Inflammatory macrophage (primary cell): ENCODE measurements at regions not wholly inside any gene's neighbourhood (a gene's known extent, or its start where the extent isn't known, plus 50 kb on each side); places are given as distances from the start of the nearest gene placed in this dataset.
A peak's percentile ranks its signal among the peaks of the same experiment; 100 is the strongest.
"Not testable (repeated sequence)": the region's sequence is repeated elsewhere in the genome, so short reads cannot be mapped to it uniquely, and the experiment has no call there.

ENCODE experiments used
- DNase-seq, 2 donors: peaks; one replicate each; pipeline ENCODE4 v3.0.0-alpha.2; 2020 to 2022

GRCh38 chr2:182550234-182550633, 123.4 kb upstream of the PDE1A start:
- no peak for DNase-seq

GRCh38 chr2:182552232-182552631, 125.4 kb upstream of the PDE1A start:
- not testable (repeated sequence) for DNase-seq

GRCh38 chr2:182552785-182553184, 125.9 kb upstream of the PDE1A start:
- DNase-seq, result not testable (repeated sequence)

- DNase-seq, result peak; percentile 44 to 62
Measured at GRCh38 chr2:182553483-182553882, 126.6 kb upstream of the PDE1A start.

GRCh38 chr2:182554950-182555349, 128.1 kb upstream of the PDE1A start:
- no peak for DNase-seq

GRCh38 chr2:182558564-182558963, 131.7 kb upstream of the PDE1A start:
- no peak for DNase-seq

- DNase-seq, result no peak
Measured at GRCh38 chr2:182559623-182560022, 132.8 kb upstream of the PDE1A start.

- no peak for DNase-seq
Measured at GRCh38 chr2:182565911-182566567, 139.2 kb upstream of the PDE1A start.

- no peak for DNase-seq
Measured at GRCh38 chr2:182573553-182573952, 142.5 kb upstream of the DNAJC10 start.

- DNase-seq, result no peak
Measured at GRCh38 chr2:182577816-182578215, 138.2 kb upstream of the DNAJC10 start.

GRCh38 chr2:182581196-182581935, 134.7 kb upstream of the DNAJC10 start:
- DNase-seq, result no peak

- no peak for DNase-seq
Measured at GRCh38 chr2:182584462-182584861, 131.6 kb upstream of the DNAJC10 start.

- no peak for DNase-seq
Measured at GRCh38 chr2:182585001-182585400, 131.1 kb upstream of the DNAJC10 start.

GRCh38 chr2:182585430-182585829, 130.6 kb upstream of the DNAJC10 start:
- DNase-seq, result no peak

GRCh38 chr2:182586426-182586825, 129.6 kb upstream of the DNAJC10 start:
- no peak for DNase-seq

- no peak for DNase-seq
Measured at GRCh38 chr2:182587831-182588230, 128.2 kb upstream of the DNAJC10 start.

- DNase-seq, result no peak
Measured at GRCh38 chr2:182589121-182589520, 126.9 kb upstream of the DNAJC10 start.

- DNase-seq, result no peak
Measured at GRCh38 chr2:182591774-182592173, 124.3 kb upstream of the DNAJC10 start.

GRCh38 chr2:182592691-182593393, 123.2 kb upstream of the DNAJC10 start:
- no peak for DNase-seq

- DNase-seq, result no peak
Measured at GRCh38 chr2:182593394-182593975, 122.6 kb upstream of the DNAJC10 start.

GRCh38 chr2:182594286-182594685, 121.8 kb upstream of the DNAJC10 start:
- DNase-seq, result no peak

GRCh38 chr2:182595650-182596049, 120.4 kb upstream of the DNAJC10 start:
- no peak for DNase-seq

- no peak for DNase-seq
Measured at GRCh38 chr2:182597570-182598295, 118.3 kb upstream of the DNAJC10 start.
